Mesenchymal stem cell (in vitro differentiated cells and primary cell): ENCODE measurements at regions not wholly inside any gene's neighbourhood (a gene's known extent, or its start where the extent isn't known, plus 50 kb on each side); places are given as distances from the start of the nearest gene placed in this dataset.

ENCODE experiments used
- DNase-seq: peaks from one replicate; pipeline ENCODE4 v3.0.0-alpha.2; 2013
- H2AFZ ChIP-seq: one replicate; pipeline ENCODE4 v1.6.1; 2013; ENCODE audit warnings: low read depth, mild to moderate bottlenecking, control low read depth, inconsistent platforms, low read length, moderate library complexity
- H2AK5ac ChIP-seq: 2 replicates; pipeline ENCODE4 v1.6.1; 2013; ENCODE audit warnings: low read length, moderate library complexity, mild to moderate bottlenecking, inconsistent platforms; ENCODE audit not compliant: severe bottlenecking
- H2BK120ac ChIP-seq: one replicate; pipeline ENCODE4 v1.6.1; 2013; ENCODE audit warnings: low read depth, mild to moderate bottlenecking, inconsistent platforms, low read length, moderate library complexity
- H2BK12ac ChIP-seq, 2 experiments: one replicate each; pipeline ENCODE4 v1.6.1; 2013; ENCODE audit warnings: inconsistent platforms in 2 of 2, low read length in 2 of 2, mild to moderate bottlenecking in 2 of 2, moderate library complexity in 2 of 2, control low read depth in 1 of 2
- H2BK15ac ChIP-seq: one replicate; pipeline ENCODE4 v1.6.1; 2013; ENCODE audit warnings: mild to moderate bottlenecking, low read depth, inconsistent platforms; ENCODE audit not compliant: poor library complexity, severe bottlenecking
- H2BK5ac ChIP-seq: 2 replicates; pipeline ENCODE4 v1.6.1; 2013; ENCODE audit warnings: low read depth, mild to moderate bottlenecking, low read length, control low read depth, inconsistent platforms; ENCODE audit not compliant: poor library complexity, severe bottlenecking
- H3K14ac ChIP-seq, 2 experiments: one replicate each; pipeline ENCODE4 v1.6.1; 2013; ENCODE audit warnings: inconsistent platforms in 2 of 2, low read length in 2 of 2, control low read depth in 1 of 2, mild to moderate bottlenecking in 1 of 2, moderate library complexity in 1 of 2
- H3K18ac ChIP-seq, 2 experiments: one replicate each; pipeline ENCODE4 v1.6.1; 2013; ENCODE audit warnings: inconsistent platforms in 2 of 2, low read length in 2 of 2, control low read depth in 1 of 2, low read depth in 1 of 2, mild to moderate bottlenecking in 1 of 2
- H3K23ac ChIP-seq, 2 experiments: one replicate each; pipeline ENCODE4 v1.6.1; 2013; ENCODE audit warnings: inconsistent platforms in 2 of 2, low read length in 2 of 2, mild to moderate bottlenecking in 2 of 2, moderate library complexity in 2 of 2, control low read depth in 1 of 2
- H3K27ac ChIP-seq: 2 replicates; pipeline ENCODE4 v1.5.1; 2013; ENCODE audit warnings: mild to moderate bottlenecking, moderate library complexity, low read length, control low read depth, inconsistent platforms; ENCODE audit not compliant: poor library complexity, severe bottlenecking
- H3K27me3 ChIP-seq, 2 experiments: 2 replicates each; pipeline versions ENCODE4 v1.6.1 to v1.7.0; 2013; ENCODE audit warnings: low read length in 2 of 2, mild to moderate bottlenecking in 2 of 2, moderate library complexity in 2 of 2, control low read depth in 1 of 2, inconsistent platforms in 1 of 2; ENCODE audit not compliant: control insufficient read depth in 1 of 2, insufficient read depth in 1 of 2
- H3K36me3 ChIP-seq, 2 experiments: 2 replicates each; pipeline versions ENCODE4 v1.6.1 to v1.7.0; 2013; ENCODE audit warnings: low read length in 2 of 2, control low read depth in 1 of 2, inconsistent platforms in 1 of 2, low read depth in 1 of 2, mild to moderate bottlenecking in 1 of 2; ENCODE audit not compliant: insufficient read depth in 2 of 2, control insufficient read depth in 1 of 2
- H3K4ac ChIP-seq, 2 experiments: one replicate each; pipeline ENCODE4 v1.6.1; 2013; ENCODE audit warnings: inconsistent platforms in 2 of 2, low read length in 2 of 2, mild to moderate bottlenecking in 2 of 2, moderate library complexity in 2 of 2, control low read depth in 1 of 2, low read depth in 1 of 2
- H3K4me1 ChIP-seq: 2 replicates; pipeline ENCODE4 v1.6.1; 2013; ENCODE audit warnings: low read depth, low read length, control low read depth; ENCODE audit not compliant: control insufficient read depth, insufficient read depth
- H3K4me2 ChIP-seq: 2 replicates; pipeline ENCODE4 v1.6.1; 2013; ENCODE audit warnings: low read length, mild to moderate bottlenecking, inconsistent platforms; ENCODE audit not compliant: poor library complexity, severe bottlenecking
- H3K4me3 ChIP-seq, 2 experiments: 2 replicates each; pipeline versions ENCODE4 v1.5.1 to v1.7.0; 2013; ENCODE audit warnings: low read length in 2 of 2, mild to moderate bottlenecking in 2 of 2, control low read depth in 1 of 2, low read depth in 1 of 2; ENCODE audit not compliant: insufficient read depth in 1 of 2
- H3K79me1 ChIP-seq: replicated peaks from 2 replicates; pipeline ENCODE4 v1.6.1; 2013; ENCODE audit warnings: mild to moderate bottlenecking, control low read depth, low read length, inconsistent platforms; ENCODE audit not compliant: poor library complexity, severe bottlenecking
- H3K9ac ChIP-seq: 2 replicates; pipeline ENCODE4 v1.7.0; 2013; ENCODE audit warnings: mild to moderate bottlenecking, low read length, moderate library complexity
- H3K9me3 ChIP-seq: 2 replicates; pipeline ENCODE4 v1.7.0; 2013; ENCODE audit warnings: mild to moderate bottlenecking, low read length; ENCODE audit not compliant: control insufficient read depth
- H4K8ac ChIP-seq: one replicate; pipeline ENCODE4 v1.6.1; 2013; ENCODE audit warnings: inconsistent platforms, mild to moderate bottlenecking, low read length, moderate library complexity
- H4K91ac ChIP-seq: one replicate; pipeline ENCODE4 v1.6.1; 2013; ENCODE audit warnings: mild to moderate bottlenecking, low read length, inconsistent platforms
- WGBS: methylation state at CpG from one replicate; pipeline ENCODE4 v1.1.7; 2013; ENCODE audit warnings: mixed read lengths; 5-methylcytosine and 5-hydroxymethylcytosine counted together

DNA sequence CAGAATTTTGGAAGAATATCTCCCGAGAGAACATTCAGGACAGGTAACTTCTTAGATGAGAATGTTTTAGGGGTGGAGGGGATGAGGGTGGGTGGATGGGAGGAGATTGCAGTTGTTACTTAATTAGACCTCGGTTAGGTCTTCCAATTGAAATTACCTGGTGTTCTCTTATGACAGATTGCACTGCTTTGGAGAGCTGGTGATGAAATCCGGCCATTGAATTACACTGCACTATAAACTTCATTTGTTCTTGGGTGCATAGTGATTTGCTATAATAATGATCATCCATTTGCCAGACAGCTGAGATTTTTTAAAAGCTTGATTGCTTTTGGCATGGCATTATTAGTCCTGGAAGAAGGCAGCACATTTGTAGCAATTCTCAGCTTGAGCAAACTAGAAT is 427.6 kb downstream of the GBA3 start:
- Histone ChIP-seq H3K23ac (no peak overlapping the region), H2BK15ac (no peak overlapping the region), H2BK120ac (no peak overlapping the region), H3K27me3 (no peaks in the 10 kb centered on the region), H4K91ac (no peak overlapping the region), H3K79me1 (no peaks in the 10 kb centered on the region), H2AFZ (no peak overlapping the region), H3K14ac (no peak overlapping the region), H3K9me3 (no peaks in the 10 kb centered on the region), H2BK5ac (no peak overlapping the region), H3K36me3 (no peaks in the 10 kb centered on the region), H3K4me2 (no peak overlapping the region), H2BK12ac (no peak overlapping the region), H3K4ac (no peak overlapping the region), H3K27ac (no peak overlapping the region), H2AK5ac (no peak overlapping the region), H3K4me1 (no peaks in the 10 kb centered on the region), H3K9ac (no peak overlapping the region), H3K4me3 (no peak overlapping the region), H4K8ac (no peak overlapping the region), H3K18ac (no peak overlapping the region)
- WGBS, result 67% methylated on average over 3 of the region's 3 CpGs
- DNase-seq, result no peak

DNA sequence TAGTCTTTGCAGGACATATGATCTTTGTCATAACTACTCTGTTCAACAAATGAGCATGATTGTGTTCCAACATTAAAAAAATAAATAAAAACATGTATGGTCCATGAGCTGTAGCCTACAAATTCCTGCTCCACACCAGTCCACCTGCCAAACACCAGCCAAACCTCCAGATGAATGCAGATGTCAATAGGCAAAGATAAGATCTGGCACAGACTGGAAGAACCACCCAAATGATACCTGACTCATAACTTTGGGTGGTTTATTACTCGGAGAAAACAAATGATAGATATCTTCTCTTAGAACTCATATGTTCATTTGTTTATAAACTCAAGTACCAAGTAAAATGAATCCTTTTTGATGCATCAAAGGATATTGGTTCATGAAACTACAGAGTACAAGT is 425.1 kb downstream of the GBA3 start:
- Histone ChIP-seq H3K4me1 (no peaks in the 10 kb centered on the region), H2BK15ac (no peak overlapping the region), H2BK12ac (no peak overlapping the region), H3K27me3 (no peaks in the 10 kb centered on the region), H3K79me1 (no peaks in the 10 kb centered on the region), H4K91ac (no peak overlapping the region), H2AK5ac (no peak overlapping the region), H3K4me3 (no peak overlapping the region), H4K8ac (no peak overlapping the region), H2BK120ac (no peak overlapping the region), H3K9ac (no peak overlapping the region), H3K18ac (no peak overlapping the region), H3K23ac (no peak overlapping the region), H3K4ac (no peak overlapping the region), H3K14ac (no peak overlapping the region), H3K9me3 (no peaks in the 10 kb centered on the region), H3K36me3 (no peaks in the 10 kb centered on the region), H2AFZ (no peak overlapping the region), H3K27ac (no peak overlapping the region), H3K4me2 (no peak overlapping the region), H2BK5ac (no peak overlapping the region)
- WGBS, result no CpG with 5 or more reads among the region's 1 CpG
- no peak for DNase-seq

DNA sequence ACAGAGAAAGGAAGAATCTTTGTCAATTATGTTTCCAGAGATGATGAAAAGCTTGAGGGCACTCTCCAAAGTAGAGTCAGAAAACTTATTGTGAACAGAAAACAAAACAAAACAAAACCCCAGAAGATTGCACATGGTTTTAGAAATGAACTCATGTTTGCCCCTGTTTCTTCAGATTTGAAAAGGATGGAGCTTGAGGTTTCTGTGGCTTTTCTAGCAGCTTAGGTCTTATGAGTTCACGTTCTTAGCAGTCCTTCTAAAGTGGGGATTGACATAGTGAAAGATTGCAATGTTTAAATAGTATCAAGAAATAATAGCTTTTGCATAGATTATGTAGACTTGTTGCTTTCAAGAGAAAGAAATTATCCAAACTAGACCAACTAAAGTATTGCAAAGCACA is 421.8 kb downstream of the GBA3 start:
- no peak overlapping the region for H2BK15ac ChIP-seq
- no peaks in the 10 kb centered on the region for H3K9me3 ChIP-seq
- no peak overlapping the region for H4K91ac ChIP-seq
- no peak overlapping the region for H4K8ac ChIP-seq
- no peak overlapping the region for H3K9ac ChIP-seq
- no peak overlapping the region for H2AFZ ChIP-seq
- no peaks in the 10 kb centered on the region for H3K27me3 ChIP-seq
- no peak overlapping the region for H3K4me3 ChIP-seq
- no peaks in the 10 kb centered on the region for H3K79me1 ChIP-seq
- H3K4me2 ChIP-seq, result no peak overlapping the region
- H3K14ac ChIP-seq, result no peak overlapping the region
- no peak overlapping the region for H3K23ac ChIP-seq
- H2BK5ac ChIP-seq, result no peak overlapping the region
- H3K18ac ChIP-seq, result no peak overlapping the region
- no peak overlapping the region for H2AK5ac ChIP-seq
- 38% methylated on average over 1 of the region's 1 CpG for WGBS
- no peaks in the 10 kb centered on the region for H3K36me3 ChIP-seq
- no peak overlapping the region for H2BK12ac ChIP-seq
- no peak overlapping the region for H2BK120ac ChIP-seq
- no peaks in the 10 kb centered on the region for H3K4me1 ChIP-seq
- H3K4ac ChIP-seq, result no peak overlapping the region
- DNase-seq, result no peak
- no peak overlapping the region for H3K27ac ChIP-seq

DNA sequence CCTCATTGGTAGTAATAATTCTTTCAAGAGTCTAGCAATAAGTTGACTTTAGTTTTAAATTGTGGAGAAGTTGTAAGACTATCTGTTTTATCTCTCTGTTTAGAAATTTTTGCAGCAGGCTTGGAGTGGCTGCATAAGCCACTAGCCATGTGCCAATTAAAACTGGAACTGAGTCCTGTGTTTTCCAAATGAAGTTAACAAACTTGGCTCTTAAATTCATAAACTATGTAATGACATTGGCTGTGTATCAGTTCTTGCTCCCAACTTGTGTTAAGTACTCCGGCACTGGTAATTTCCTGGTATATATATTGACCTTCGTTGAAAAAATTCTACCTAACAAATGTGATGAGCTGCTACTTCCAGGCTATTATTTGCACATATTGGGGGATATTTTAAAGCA is 420.4 kb downstream of the GBA3 start:
- Histone ChIP-seq H2BK5ac (no peak overlapping the region), H3K27me3 (no peaks in the 10 kb centered on the region), H3K9me3 (no peaks in the 10 kb centered on the region), H2BK15ac (no peak overlapping the region), H4K8ac (no peak overlapping the region), H3K4me3 (no peak overlapping the region), H2AK5ac (no peak overlapping the region), H2BK12ac (no peak overlapping the region), H3K4me1 (no peaks in the 10 kb centered on the region), H3K36me3 (no peaks in the 10 kb centered on the region), H3K9ac (no peak overlapping the region), H3K4me2 (no peak overlapping the region), H3K27ac (no peak overlapping the region), H3K4ac (no peak overlapping the region), H4K91ac (no peak overlapping the region), H2BK120ac (no peak overlapping the region), H3K23ac (no peak overlapping the region), H2AFZ (no peak overlapping the region), H3K14ac (no peak overlapping the region), H3K79me1 (no peaks in the 10 kb centered on the region), H3K18ac (no peak overlapping the region)
- no peak for DNase-seq
- WGBS, result 71% methylated on average over 1 of the region's 2 CpGs
